ENCODE measurements at regions not wholly inside any gene's neighbourhood (a gene's known extent, or its start where the extent isn't known, plus 50 kb on each side); places are given as distances from the start of the nearest gene placed in this dataset.

GRCh38 chr2:176753205-176753604 is 459.4 kb upstream of the HNRNPA3 start:
- Histone ChIP-seq H3K27me3 (no peaks in the 10 kb centered on the region), H3K27ac (no peak overlapping the region), H3K4me3 (no peak overlapping the region), H3K36me3 (no peaks in the 10 kb centered on the region), H3K9me3 (no peaks in the 10 kb centered on the region), H3K4me1 (peaks cover 0 to 20% (median 9%) of the 10 kb centered on the region in 4 donors)
- TF ChIP-seq CTCF (IDR thresholded peaks at IDR 0.05) = no peak
- intact Hi-C loops (cut with DNase I; ENCODE audit: low total_unique reads) = no loop called here
- DNase-seq = no peak

DNA sequence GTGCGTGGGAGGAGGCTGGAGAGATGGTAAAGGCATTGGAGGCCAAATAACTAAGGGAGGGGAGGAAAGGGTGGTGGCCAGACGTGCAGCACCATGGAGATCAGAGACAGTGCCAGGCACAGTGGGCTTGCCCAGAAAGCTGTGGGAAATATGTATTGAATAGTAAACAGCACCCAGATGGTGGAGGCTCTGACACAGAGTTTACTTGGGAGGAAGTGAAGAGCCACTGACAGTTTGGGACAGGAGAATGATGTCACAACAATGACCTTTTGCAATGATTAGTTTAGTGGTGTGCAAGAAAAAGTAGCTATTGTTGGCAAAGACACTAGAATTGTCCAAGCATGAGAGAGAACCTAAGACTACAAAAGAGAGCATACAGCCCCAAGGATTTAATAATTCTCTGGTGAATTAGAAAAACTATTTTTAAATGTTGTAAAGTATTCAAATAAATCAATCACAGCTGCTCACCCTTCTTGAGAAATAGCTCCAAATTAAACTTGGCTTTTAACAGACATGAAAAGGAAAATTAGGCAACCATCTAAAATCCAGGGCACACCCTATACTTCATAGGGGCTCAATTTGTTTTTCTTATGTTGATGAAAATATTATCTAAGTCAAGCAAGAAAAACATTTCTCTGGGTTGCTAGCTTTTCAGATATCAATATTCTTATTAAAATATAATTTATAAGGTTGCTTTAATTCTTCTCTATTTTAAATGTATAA is 458.7 kb upstream of the HNRNPA3 start:
- Histone ChIP-seq H3K4me3 (no peak overlapping the region), H3K27ac (no peak overlapping the region), H3K4me1 (peaks cover 0 to 17% (median 6%) of the 10 kb centered on the region in 4 donors), H3K27me3 (no peaks in the 10 kb centered on the region), H3K9me3 (no peaks in the 10 kb centered on the region), H3K36me3 (no peaks in the 10 kb centered on the region)
- intact Hi-C loops (cut with DNase I; ENCODE audit: low total_unique reads) = no loop called here
- peak in 1 of 2 donors; percentile 41 for DNase-seq
- no peak for TF ChIP-seq CTCF (IDR thresholded peaks at IDR 0.05)

- DNase-seq = no peak
- no peaks in the 10 kb centered on the region for H3K27me3 ChIP-seq
- peaks cover 0 to 17% (median 6%) of the 10 kb centered on the region in 4 donors for H3K4me1 ChIP-seq
- intact Hi-C loops (cut with DNase I; ENCODE audit: low total_unique reads) = no loop called here
- no peaks in the 10 kb centered on the region for H3K9me3 ChIP-seq
- H3K4me3 ChIP-seq = no peak overlapping the region
- H3K27ac ChIP-seq = no peak overlapping the region
- no peak for TF ChIP-seq CTCF (IDR thresholded peaks at IDR 0.05)
- H3K36me3 ChIP-seq = no peaks in the 10 kb centered on the region
These were observed 457.0 kb upstream of the HNRNPA3 start for GRCh38 chr2:176755537-176756135.

GRCh38 chr2:176758426-176758825 is 454.2 kb upstream of the HNRNPA3 start:
- Histone ChIP-seq H3K27me3 (no peaks in the 10 kb centered on the region), H3K9me3 (no peaks in the 10 kb centered on the region), H3K4me3 (no peak overlapping the region), H3K27ac (no peak overlapping the region), H3K4me1 (peaks cover 0 to 18% (median 6%) of the 10 kb centered on the region in 4 donors), H3K36me3 (no peaks in the 10 kb centered on the region)
- intact Hi-C loops (cut with DNase I; ENCODE audit: low total_unique reads) = no loop called here
- no peak for DNase-seq
- TF ChIP-seq CTCF (IDR thresholded peaks at IDR 0.05) = no peak

- DNase-seq = no peak
- H3K27me3 ChIP-seq = no peaks in the 10 kb centered on the region
- intact Hi-C loops (cut with DNase I; ENCODE audit: low total_unique reads) = no loop called here
- no peak overlapping the region for H3K4me3 ChIP-seq
- peaks cover 0 to 7% (median 0%) of the 10 kb centered on the region in 4 donors for H3K4me1 ChIP-seq
- no peaks in the 10 kb centered on the region for H3K36me3 ChIP-seq
- no peak overlapping the region for H3K27ac ChIP-seq
- H3K9me3 ChIP-seq = no peaks in the 10 kb centered on the region
- no peak for TF ChIP-seq CTCF (IDR thresholded peaks at IDR 0.05)
These were observed 452.2 kb upstream of the HNRNPA3 start for GRCh38 chr2:176760439-176760838.

All from tibial artery (tissue), 4 donors.